ENCODE measurements at regions not wholly inside any gene's neighbourhood (a gene's known extent, or its start where the extent isn't known, plus 50 kb on each side); places are given as distances from the start of the nearest gene placed in this dataset.

DNA sequence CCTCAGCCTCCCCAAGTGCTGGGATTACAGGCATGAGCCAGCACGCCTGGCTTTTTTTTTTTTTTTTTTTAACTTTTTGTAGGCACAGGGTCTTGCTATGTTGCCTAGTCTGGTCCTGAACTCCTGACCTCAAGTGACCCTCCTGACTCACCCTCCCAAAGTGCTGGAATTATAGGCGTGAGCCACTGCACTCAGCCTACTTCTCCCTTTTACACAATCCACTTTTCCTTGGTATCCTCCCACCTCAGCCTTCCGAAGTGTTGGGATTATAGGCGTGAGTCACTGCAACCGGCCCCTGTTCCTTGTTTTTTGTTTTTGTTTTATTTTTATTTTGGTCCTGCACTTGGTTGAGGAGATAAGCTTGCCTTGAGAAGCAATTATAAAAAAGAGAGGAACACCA lies 75.9 kb upstream of the KMT2C start:
- intact Hi-C loops (cut with DNase I), result no loop called here
- H3K27me3 ChIP-seq, result no peaks in the 10 kb centered on the region
- no peaks in the 10 kb centered on the region for H3K9me3 ChIP-seq
- TF ChIP-seq, protein P1, sequence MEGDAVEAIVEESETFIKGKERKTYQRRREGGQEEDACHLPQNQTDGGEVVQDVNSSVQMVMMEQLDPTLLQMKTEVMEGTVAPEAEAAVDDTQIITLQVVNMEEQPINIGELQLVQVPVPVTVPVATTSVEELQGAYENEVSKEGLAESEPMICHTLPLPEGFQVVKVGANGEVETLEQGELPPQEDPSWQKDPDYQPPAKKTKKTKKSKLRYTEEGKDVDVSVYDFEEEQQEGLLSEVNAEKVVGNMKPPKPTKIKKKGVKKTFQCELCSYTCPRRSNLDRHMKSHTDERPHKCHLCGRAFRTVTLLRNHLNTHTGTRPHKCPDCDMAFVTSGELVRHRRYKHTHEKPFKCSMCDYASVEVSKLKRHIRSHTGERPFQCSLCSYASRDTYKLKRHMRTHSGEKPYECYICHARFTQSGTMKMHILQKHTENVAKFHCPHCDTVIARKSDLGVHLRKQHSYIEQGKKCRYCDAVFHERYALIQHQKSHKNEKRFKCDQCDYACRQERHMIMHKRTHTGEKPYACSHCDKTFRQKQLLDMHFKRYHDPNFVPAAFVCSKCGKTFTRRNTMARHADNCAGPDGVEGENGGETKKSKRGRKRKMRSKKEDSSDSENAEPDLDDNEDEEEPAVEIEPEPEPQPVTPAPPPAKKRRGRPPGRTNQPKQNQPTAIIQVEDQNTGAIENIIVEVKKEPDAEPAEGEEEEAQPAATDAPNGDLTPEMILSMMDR (IDR thresholded peaks at IDR 0.05), result no peak
- TF ChIP-seq POLR2A (IDR thresholded peaks at IDR 0.05), result no peak
- no peaks in the 10 kb centered on the region for H3K4me1 ChIP-seq
- H3K36me3 ChIP-seq, result no peaks in the 10 kb centered on the region
- H3K27ac ChIP-seq, result no peak overlapping the region
- DNase-seq (peak in 1 of 3 donors; percentile 3), ATAC-seq (no peak)
- H3K4me3 ChIP-seq, result no peak overlapping the region
- 66% methylated on average over 5 of the region's 5 CpGs for WGBS (ENCODE audit: insufficient coverage, low coverage, low lambda C conversion rate, missing lambda C conversion rate)

DNA sequence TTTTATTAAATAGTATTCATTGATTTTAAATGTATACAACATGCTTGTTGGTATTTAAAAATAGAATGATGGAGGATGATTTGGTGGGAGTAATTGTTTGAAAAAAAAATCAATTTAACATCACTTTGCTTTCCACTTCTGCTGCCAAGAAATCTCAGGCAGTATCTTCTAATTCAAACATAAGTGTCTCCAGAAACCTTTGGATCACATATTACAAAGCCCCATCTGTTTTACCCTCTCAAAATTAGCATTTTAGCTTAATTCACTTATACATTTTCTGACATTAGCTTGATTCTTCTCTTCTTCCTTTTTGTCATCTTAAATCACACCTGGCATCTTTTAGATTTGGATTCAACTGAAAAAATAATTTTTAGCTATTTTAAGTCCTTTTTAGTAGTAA lies 72.9 kb upstream of the KMT2C start:
- H3K9me3 ChIP-seq, result no peaks in the 10 kb centered on the region
- DNase-seq, result no peak
- H3K4me3 ChIP-seq, result no peak overlapping the region
- no peaks in the 10 kb centered on the region for H3K27me3 ChIP-seq
- intact Hi-C loops (cut with DNase I), result no loop called here
- ATAC-seq, result no peak
- TF ChIP-seq, protein P1 (IDR thresholded peaks at IDR 0.05), result no peak
- TF ChIP-seq POLR2A (IDR thresholded peaks at IDR 0.05), result no peak
- H3K4me1 ChIP-seq, result peaks cover 0 to 5% (median 0%) of the 10 kb centered on the region in 4 donors
- H3K36me3 ChIP-seq, result no peaks in the 10 kb centered on the region
- H3K27ac ChIP-seq, result no peak overlapping the region

DNA sequence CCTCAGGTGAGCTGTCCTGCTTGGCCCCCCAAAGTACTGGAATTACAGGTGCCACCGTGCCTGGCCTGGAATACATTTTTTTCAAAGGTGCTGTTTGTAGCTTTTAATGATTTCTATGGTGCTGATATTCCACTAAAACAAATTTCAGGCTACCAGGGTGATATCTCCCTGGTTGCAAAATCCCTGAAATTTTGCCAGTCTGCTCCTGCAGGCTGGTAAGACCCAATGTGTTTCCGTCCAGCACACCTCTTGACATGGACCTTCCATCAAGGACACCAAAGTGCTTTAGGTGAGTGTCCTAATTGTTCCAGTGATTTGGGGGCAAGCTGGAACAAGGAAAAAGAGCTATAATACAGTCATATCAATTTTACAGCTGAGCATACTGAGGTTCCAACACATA lies 69.8 kb upstream of the KMT2C start:
- TF ChIP-seq, protein P1 (IDR thresholded peaks at IDR 0.05), result no peak
- no peak for TF ChIP-seq POLR2A (IDR thresholded peaks at IDR 0.05)
- DNase-seq (peak in 1 of 3 donors; percentile 57), ATAC-seq (peak; percentile 55 to 79 (median 63))
- H3K4me3 ChIP-seq, result no peak overlapping the region
- intact Hi-C loops (cut with DNase I), result no loop called here
- WGBS (ENCODE audit: insufficient coverage, low coverage, low lambda C conversion rate, missing lambda C conversion rate), result 43% methylated on average over 2 of the region's 2 CpGs
- peak overlapping the region in 1 of 3 donors; percentile 29 for H3K27ac ChIP-seq
- no peaks in the 10 kb centered on the region for H3K9me3 ChIP-seq
- no peaks in the 10 kb centered on the region for H3K27me3 ChIP-seq
- H3K4me1 ChIP-seq, result peaks cover 0 to 5% (median 0%) of the 10 kb centered on the region in 4 donors
- H3K36me3 ChIP-seq, result no peaks in the 10 kb centered on the region

DNA sequence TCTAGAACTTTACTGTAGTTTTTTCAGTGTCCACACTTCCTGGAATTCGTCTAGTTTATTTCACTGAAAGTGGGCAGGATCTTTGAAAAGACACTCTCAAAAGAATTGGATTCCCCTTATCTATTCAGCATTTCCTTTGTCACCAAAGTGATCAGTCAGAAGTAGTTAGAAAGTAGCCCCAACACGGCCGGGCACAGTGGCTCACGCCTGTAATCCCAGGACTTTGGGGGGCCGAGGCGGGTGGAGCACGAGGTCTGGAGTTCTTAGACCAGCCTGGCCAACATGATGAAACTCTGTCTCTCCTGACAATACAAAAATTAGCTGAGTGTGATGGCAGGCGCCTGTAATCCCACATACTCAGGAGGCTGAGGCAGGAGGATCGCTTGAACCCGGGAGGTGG lies 69.0 kb upstream of the KMT2C start:
- 72% methylated on average over 4 of the region's 10 CpGs for WGBS (ENCODE audit: insufficient coverage, low coverage, low lambda C conversion rate, missing lambda C conversion rate)
- DNase-seq, result peak in 1 of 3 donors; percentile 6
- no peak for ATAC-seq
- peaks cover 0 to 5% (median 0%) of the 10 kb centered on the region in 4 donors for H3K4me1 ChIP-seq
- no peaks in the 10 kb centered on the region for H3K9me3 ChIP-seq
- H3K27me3 ChIP-seq, result no peaks in the 10 kb centered on the region
- H3K4me3 ChIP-seq, result no peak overlapping the region
- TF ChIP-seq, protein P1 (IDR thresholded peaks at IDR 0.05), result no peak
- no peak for TF ChIP-seq POLR2A (IDR thresholded peaks at IDR 0.05)
- H3K27ac ChIP-seq, result no peak overlapping the region
- intact Hi-C loops (cut with DNase I), result no loop called here
- H3K36me3 ChIP-seq, result no peaks in the 10 kb centered on the region

DNA sequence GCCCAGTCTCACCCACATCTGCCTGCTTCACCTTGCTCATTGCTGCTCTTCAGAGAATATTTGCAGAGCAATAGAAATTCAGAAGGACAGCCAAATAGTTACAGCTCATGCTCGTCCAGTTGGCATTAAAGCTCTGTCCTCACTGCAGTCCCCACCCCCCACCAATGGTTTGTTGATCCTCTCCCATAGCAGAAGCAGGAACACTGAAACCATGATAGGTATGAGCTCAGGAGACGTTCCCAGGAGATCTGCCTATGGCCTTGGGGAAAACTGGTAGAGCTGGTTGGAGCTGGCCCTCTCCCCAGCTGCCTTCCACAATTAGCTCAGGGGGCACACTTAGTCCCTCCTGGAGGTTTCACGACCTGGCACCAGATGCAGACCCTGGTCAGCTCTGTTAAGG lies 68.6 kb upstream of the KMT2C start:
- ATAC-seq, result peak; percentile 77 to 93 (median 82)
- no peaks in the 10 kb centered on the region for H3K9me3 ChIP-seq
- WGBS (ENCODE audit: insufficient coverage, low coverage, low lambda C conversion rate, missing lambda C conversion rate), result 38% methylated on average over 1 of the region's 3 CpGs
- no peaks in the 10 kb centered on the region for H3K27me3 ChIP-seq
- H3K4me1 ChIP-seq, result peaks cover 0 to 5% (median 0%) of the 10 kb centered on the region in 4 donors
- peak; percentile 41 to 75 (median 54) for DNase-seq
- intact Hi-C loops (cut with DNase I), result no loop called here
- no peak overlapping the region for H3K27ac ChIP-seq
- no peak for TF ChIP-seq POLR2A (IDR thresholded peaks at IDR 0.05)
- TF ChIP-seq, protein P1 (IDR thresholded peaks at IDR 0.05), result no peak
- H3K4me3 ChIP-seq, result no peak overlapping the region
- H3K36me3 ChIP-seq, result no peaks in the 10 kb centered on the region

Data from right lobe of liver (tissue), 6 donors.